BJ (cell line): ENCODE measurements at regions not wholly inside any gene's neighbourhood (a gene's known extent, or its start where the extent isn't known, plus 50 kb on each side); places are given as distances from the start of the nearest gene placed in this dataset.
"Not testable (repeated sequence)": the region's sequence is repeated elsewhere in the genome, so short reads cannot be mapped to it uniquely, and the experiment has no call there.

Experiments
- CTCF ChIA-PET: fragments of 350-600 bp; formaldehyde crosslinking; extraction: SDS; loops from one replicate; lab custom pipeline; 2021; ENCODE audit warnings: antibody characterized with exemption, inconsistent platforms; lab: Yijun Ruan, JAX
- POLR2A ChIA-PET: fragments of 300-600 bp; sonication (Branson Sonifier 250); formaldehyde crosslinking; extraction: SDS; loops from one replicate; lab custom pipeline; 2021; ENCODE audit warnings: antibody characterized with exemption; lab: Charles Lee
- DNase-seq: peaks from one replicate; pipeline ENCODE4 v3.0.0-alpha.2; 2011; ENCODE audit warnings: low read depth
- H3K27me3 ChIP-seq: 2 replicates; pipeline ENCODE4 v1.6.0; 2011; ENCODE audit warnings: low read length; ENCODE audit not compliant: control insufficient read depth, insufficient read depth
- H3K36me3 ChIP-seq: 2 replicates; pipeline ENCODE4 v1.5.1; 2011; ENCODE audit warnings: low read length; ENCODE audit not compliant: control insufficient read depth, insufficient read depth
- H3K4me3 ChIP-seq: 2 replicates; pipeline ENCODE4 v1.5.1; 2011; ENCODE audit warnings: low read depth, mild to moderate bottlenecking, control low read depth, low read length
- CTCF ChIP-seq: IDR thresholded peaks from 2 replicates; pipeline ENCODE4 v1.5.1; 2011; ENCODE audit warnings: low read depth, mild to moderate bottlenecking, control low read depth, inconsistent platforms, low read length, moderate library complexity; ENCODE audit not compliant: insufficient read depth

- no peaks in the 10 kb centered on the region for H3K36me3 ChIP-seq
- POLR2A ChIA-PET = interaction anchor here (2.4 kb wide), 1 partner anchor 9 kb away, joined by 7 read pairs; no protein-coding TSS in a partner anchor
- DNase-seq = no peak
- no peak for TF ChIP-seq CTCF
- no peaks in the 10 kb centered on the region for H3K27me3 ChIP-seq
- CTCF ChIA-PET = interaction anchor here (0.6 to 0.9 kb wide), 3 partner anchors 9 to 1136 kb away, joined by 3 to 7 read pairs (median 3); no protein-coding TSS in a partner anchor
- no peak overlapping the region for H3K4me3 ChIP-seq
Measured at GRCh38 chr2:62654876-62655359, 50.6 kb upstream of the EHBP1 start.

GRCh38 chr2:62654423-62654791 lies 51.1 kb upstream of the EHBP1 start:
- ChIA-PET CTCF (interaction anchor here (0.7 to 0.9 kb wide), 2 partner anchors 10 to 120 kb away, joined by 3 to 7 read pairs; no protein-coding TSS in a partner anchor), POLR2A (interaction anchor here (2.4 kb wide), 1 partner anchor 10 kb away, joined by 7 read pairs; no protein-coding TSS in a partner anchor)
- Histone ChIP-seq H3K27me3 (no peaks in the 10 kb centered on the region), H3K36me3 (no peaks in the 10 kb centered on the region), H3K4me3 (no peak overlapping the region)
- DNase-seq = no peak
- no peak for TF ChIP-seq CTCF

GRCh38 chr2:62653582-62654422 lies 51.7 kb upstream of the EHBP1 start:
- ChIA-PET CTCF (interaction anchor here (0.7 kb wide), 2 partner anchors 9 to 121 kb away, joined by 3 to 4 read pairs; no protein-coding TSS in a partner anchor), POLR2A (interaction anchor here (2.4 kb wide), 1 partner anchor 10 kb away, joined by 7 read pairs; no protein-coding TSS in a partner anchor)
- no peak for DNase-seq
- Histone ChIP-seq H3K27me3 (no peaks in the 10 kb centered on the region), H3K36me3 (no peaks in the 10 kb centered on the region), H3K4me3 (no peak overlapping the region)
- TF ChIP-seq CTCF = no peak

- H3K27me3 ChIP-seq, H3K4me3 ChIP-seq, DNase-seq, H3K36me3 ChIP-seq, CTCF ChIA-PET, POLR2A ChIA-PET: not testable (repeated sequence)
Measured at GRCh38 chr2:62649087-62649486, 56.4 kb upstream of the EHBP1 start.

- no peak for TF ChIP-seq CTCF
- ChIA-PET POLR2A (no interaction called here), CTCF (no interaction called here)
- no peak for DNase-seq
- Histone ChIP-seq H3K4me3 (no peak overlapping the region), H3K36me3 (no peaks in the 10 kb centered on the region), H3K27me3 (no peaks in the 10 kb centered on the region)
Measured at GRCh38 chr2:62643100-62643471, 62.4 kb upstream of the EHBP1 start.
